ENCODE measurements at regions not wholly inside any gene's neighbourhood (a gene's known extent, or its start where the extent isn't known, plus 50 kb on each side); places are given as distances from the start of the nearest gene placed in this dataset.
A peak's percentile ranks its signal among the peaks of the same experiment; 100 is the strongest.

GRCh38 chr2:120583851-120584570 lies 151.7 kb upstream of the GLI2 start:
- H3K14ac ChIP-seq (ENCODE audit: low read length) = no peak overlapping the region
- no peak overlapping the region for H2AFZ ChIP-seq (ENCODE audit: low read length)
- no peak overlapping the region for H2BK12ac ChIP-seq (ENCODE audit: low read length)
- H3K9me3 ChIP-seq (replicated peaks in 1 of 2; ENCODE audit: control insufficient read depth in 2 of 2, insufficient read depth in 1 of 2, low read depth in 1 of 2, low read length in 2 of 2) = peaks cover 0 to 5% of the 10 kb centered on the region in 2 donors
- WGBS, 2 donors (ENCODE audit: extremely low coverage in 2 of 2, insufficient read length in 2 of 2, insufficient replicate concordance in 1 of 2) = no CpG with 5 or more reads among the region's 1 CpG
- H2AK5ac ChIP-seq (ENCODE audit: low read depth, low read length) = no peak overlapping the region
- no peak overlapping the region for H3K23ac ChIP-seq (ENCODE audit: low read depth, low read length, poor library complexity)
- no peak overlapping the region for H4K8ac ChIP-seq (ENCODE audit: low read depth, low read length)
- no peaks in the 10 kb centered on the region for H3K79me1 ChIP-seq (ENCODE audit: low read depth, low read length)
- H3K4me1 ChIP-seq (ENCODE audit: control insufficient read depth in 2 of 2, insufficient read depth in 1 of 2, low read depth in 1 of 2, low read length in 2 of 2) = peaks cover 2 to 9% of the 10 kb centered on the region in 2 donors
- H3K36me3 ChIP-seq (replicated peaks in 1 of 2; ENCODE audit: control insufficient read depth in 2 of 2, insufficient read depth in 2 of 2, low read length in 2 of 2) = no peaks in the 10 kb centered on the region
- H2BK15ac ChIP-seq (ENCODE audit: low read length) = no peak overlapping the region
- no peak overlapping the region for H3K18ac ChIP-seq (ENCODE audit: low read length)
- no peak overlapping the region for H2BK5ac ChIP-seq (ENCODE audit: low read length)
- no peak overlapping the region for H3K9ac ChIP-seq (ENCODE audit: low read depth, low read length, poor library complexity)
- no peak overlapping the region for H3K4ac ChIP-seq (ENCODE audit: low read length)
- H3K27ac ChIP-seq (replicated peaks; ENCODE audit: low read length) = no peak overlapping the region
- no peak overlapping the region for H3K4me3 ChIP-seq (ENCODE audit: low read length in 2 of 2)
- DNase-seq (ENCODE audit: low spot score) = no peak
- H3K4me2 ChIP-seq (ENCODE audit: insufficient read depth, low read length, poor library complexity, severe bottlenecking) = no peak overlapping the region
- H4K91ac ChIP-seq (ENCODE audit: low read depth, low read length, poor library complexity) = no peak overlapping the region
- no peak overlapping the region for H2BK120ac ChIP-seq (ENCODE audit: low read depth, low read length)
- peaks cover 9 to 48% (median 42%) of the 10 kb centered on the region in 3 experiments for H3K27me3 ChIP-seq (ENCODE audit: control insufficient read depth in 3 of 3, insufficient read depth in 3 of 3, low read depth in 1 of 3, low read length in 3 of 3)

- H2BK120ac ChIP-seq (ENCODE audit: low read depth, low read length) = no peak overlapping the region
- peak overlapping the region; percentile 90 for H3K23ac ChIP-seq (ENCODE audit: low read depth, low read length, poor library complexity)
- no peak overlapping the region for H3K27ac ChIP-seq (replicated peaks; ENCODE audit: low read length)
- no peak overlapping the region for H4K8ac ChIP-seq (ENCODE audit: low read depth, low read length)
- peak overlapping the region; percentile 66 for H3K4me2 ChIP-seq (ENCODE audit: insufficient read depth, low read length, poor library complexity, severe bottlenecking)
- peak overlapping the region; percentile 9 to 58 for H3K4me3 ChIP-seq (ENCODE audit: low read length in 2 of 2)
- peak overlapping the region; percentile 70 for H3K9ac ChIP-seq (ENCODE audit: low read depth, low read length, poor library complexity)
- no peaks in the 10 kb centered on the region for H3K36me3 ChIP-seq (replicated peaks in 1 of 2; ENCODE audit: control insufficient read depth in 2 of 2, insufficient read depth in 2 of 2, low read length in 2 of 2)
- H3K9me3 ChIP-seq (replicated peaks in 1 of 2; ENCODE audit: control insufficient read depth in 2 of 2, insufficient read depth in 1 of 2, low read depth in 1 of 2, low read length in 2 of 2) = peaks cover 0 to 5% of the 10 kb centered on the region in 2 donors
- peak overlapping the region; percentile 64 for H2BK15ac ChIP-seq (ENCODE audit: low read length)
- H3K4me1 ChIP-seq (ENCODE audit: control insufficient read depth in 2 of 2, insufficient read depth in 1 of 2, low read depth in 1 of 2, low read length in 2 of 2) = peaks cover 2 to 12% of the 10 kb centered on the region in 2 donors
- peak overlapping the region; percentile 67 for H2AK5ac ChIP-seq (ENCODE audit: low read depth, low read length)
- peak overlapping the region; percentile 95 for H3K14ac ChIP-seq (ENCODE audit: low read length)
- H2AFZ ChIP-seq (ENCODE audit: low read length) = peak overlapping the region; percentile 76
- no peak overlapping the region for H3K4ac ChIP-seq (ENCODE audit: low read length)
- H3K18ac ChIP-seq (ENCODE audit: low read length) = peak overlapping the region; percentile 92
- WGBS, 2 donors (ENCODE audit: extremely low coverage in 2 of 2, insufficient read length in 2 of 2, insufficient replicate concordance in 1 of 2) = no CpG with 5 or more reads among the region's 41 CpGs
- H4K91ac ChIP-seq (ENCODE audit: low read depth, low read length, poor library complexity) = no peak overlapping the region
- H3K27me3 ChIP-seq (ENCODE audit: control insufficient read depth in 3 of 3, insufficient read depth in 3 of 3, low read depth in 1 of 3, low read length in 3 of 3) = peaks cover 9 to 61% (median 56%) of the 10 kb centered on the region in 3 experiments
- no peak overlapping the region for H2BK5ac ChIP-seq (ENCODE audit: low read length)
- H2BK12ac ChIP-seq (ENCODE audit: low read length) = peak overlapping the region; percentile 60
- DNase-seq (ENCODE audit: low spot score) = peak; percentile 15
- H3K79me1 ChIP-seq (ENCODE audit: low read depth, low read length) = no peaks in the 10 kb centered on the region
These were observed 149.0 kb upstream of the GLI2 start for GRCh38 chr2:120586507-120587278.

- Histone ChIP-seq H3K4ac (ENCODE audit: low read length) (no peak overlapping the region), H2AK5ac (ENCODE audit: low read depth, low read length) (no peak overlapping the region), H2BK120ac (ENCODE audit: low read depth, low read length) (no peak overlapping the region), H3K36me3 (replicated peaks in 1 of 2; ENCODE audit: control insufficient read depth in 2 of 2, insufficient read depth in 2 of 2, low read length in 2 of 2) (no peaks in the 10 kb centered on the region), H3K4me3 (ENCODE audit: low read length in 2 of 2) (peak overlapping the region; percentile 9 to 45), H4K8ac (ENCODE audit: low read depth, low read length) (no peak overlapping the region), H3K4me2 (ENCODE audit: insufficient read depth, low read length, poor library complexity, severe bottlenecking) (peak overlapping the region; percentile 66), H2BK12ac (ENCODE audit: low read length) (no peak overlapping the region), H3K27ac (replicated peaks; ENCODE audit: low read length) (no peak overlapping the region), H3K4me1 (ENCODE audit: control insufficient read depth in 2 of 2, insufficient read depth in 1 of 2, low read depth in 1 of 2, low read length in 2 of 2) (peaks cover 2 to 12% of the 10 kb centered on the region in 2 donors), H3K27me3 (ENCODE audit: control insufficient read depth in 3 of 3, insufficient read depth in 3 of 3, low read depth in 1 of 3, low read length in 3 of 3) (peaks cover 9 to 65% (median 54%) of the 10 kb centered on the region in 3 experiments), H2BK15ac (ENCODE audit: low read length) (no peak overlapping the region), H2AFZ (ENCODE audit: low read length) (peak overlapping the region; percentile 76), H3K79me1 (ENCODE audit: low read depth, low read length) (no peaks in the 10 kb centered on the region), H3K9ac (ENCODE audit: low read depth, low read length, poor library complexity) (no peak overlapping the region), H3K14ac (ENCODE audit: low read length) (no peak overlapping the region), H4K91ac (ENCODE audit: low read depth, low read length, poor library complexity) (no peak overlapping the region), H2BK5ac (ENCODE audit: low read length) (no peak overlapping the region), H3K18ac (ENCODE audit: low read length) (peak overlapping the region; percentile 68), H3K9me3 (replicated peaks in 1 of 2; ENCODE audit: control insufficient read depth in 2 of 2, insufficient read depth in 1 of 2, low read depth in 1 of 2, low read length in 2 of 2) (peaks cover 0 to 5% of the 10 kb centered on the region in 2 donors), H3K23ac (ENCODE audit: low read depth, low read length, poor library complexity) (peak overlapping the region; percentile 90)
- DNase-seq (ENCODE audit: low spot score) = peak; percentile 41
- WGBS, 2 donors (ENCODE audit: extremely low coverage in 2 of 2, insufficient read length in 2 of 2, insufficient replicate concordance in 1 of 2) = no CpG with 5 or more reads among the region's 68 CpGs
These were observed 148.2 kb upstream of the GLI2 start for GRCh38 chr2:120587279-120587996.

All from neuronal stem cell (in vitro differentiated cells).